ENCODE measurements at regions not wholly inside any gene's neighbourhood (a gene's known extent, or its start where the extent isn't known, plus 50 kb on each side); places are given as distances from the start of the nearest gene placed in this dataset.

DNA sequence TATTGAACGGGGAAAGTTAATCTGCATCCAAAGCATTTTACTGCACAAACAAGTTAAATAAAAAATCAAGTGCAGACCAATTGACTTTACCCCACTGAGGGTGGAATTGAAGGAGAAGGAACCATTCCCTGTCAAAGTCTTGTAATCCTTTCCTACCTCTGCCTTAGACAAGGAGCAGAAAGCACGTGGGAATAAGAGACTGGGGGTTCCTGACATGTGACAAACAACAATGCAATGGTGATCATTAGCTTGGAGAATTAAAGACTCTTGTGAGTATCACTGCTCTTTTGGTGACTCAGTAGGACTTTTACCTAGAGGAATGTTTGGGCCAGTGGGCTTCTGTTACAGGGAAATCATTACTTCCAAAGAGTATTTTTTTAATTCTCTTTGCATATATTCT is 779.5 kb downstream of the TLR4 start:
- TF ChIP-seq, protein P1, sequence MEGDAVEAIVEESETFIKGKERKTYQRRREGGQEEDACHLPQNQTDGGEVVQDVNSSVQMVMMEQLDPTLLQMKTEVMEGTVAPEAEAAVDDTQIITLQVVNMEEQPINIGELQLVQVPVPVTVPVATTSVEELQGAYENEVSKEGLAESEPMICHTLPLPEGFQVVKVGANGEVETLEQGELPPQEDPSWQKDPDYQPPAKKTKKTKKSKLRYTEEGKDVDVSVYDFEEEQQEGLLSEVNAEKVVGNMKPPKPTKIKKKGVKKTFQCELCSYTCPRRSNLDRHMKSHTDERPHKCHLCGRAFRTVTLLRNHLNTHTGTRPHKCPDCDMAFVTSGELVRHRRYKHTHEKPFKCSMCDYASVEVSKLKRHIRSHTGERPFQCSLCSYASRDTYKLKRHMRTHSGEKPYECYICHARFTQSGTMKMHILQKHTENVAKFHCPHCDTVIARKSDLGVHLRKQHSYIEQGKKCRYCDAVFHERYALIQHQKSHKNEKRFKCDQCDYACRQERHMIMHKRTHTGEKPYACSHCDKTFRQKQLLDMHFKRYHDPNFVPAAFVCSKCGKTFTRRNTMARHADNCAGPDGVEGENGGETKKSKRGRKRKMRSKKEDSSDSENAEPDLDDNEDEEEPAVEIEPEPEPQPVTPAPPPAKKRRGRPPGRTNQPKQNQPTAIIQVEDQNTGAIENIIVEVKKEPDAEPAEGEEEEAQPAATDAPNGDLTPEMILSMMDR (IDR thresholded peaks at IDR 0.05) = no peak
- TF ChIP-seq POLR2A (IDR thresholded peaks at IDR 0.05) = no peak
